Osteoblast (primary cell): ENCODE measurements at regions not wholly inside any gene's neighbourhood (a gene's known extent, or its start where the extent isn't known, plus 50 kb on each side); places are given as distances from the start of the nearest gene placed in this dataset.

Experiments used
- DNase-seq: peaks from one replicate; pipeline ENCODE4 v3.0.0; 2011; ENCODE audit warnings: low spot score, mixed read lengths; ENCODE audit not compliant: insufficient read length; ENCODE audit errors: missing footprints
- H2AFZ ChIP-seq: 2 replicates; pipeline ENCODE4 v1.6.0; 2011; ENCODE audit warnings: mild to moderate bottlenecking, low read length
- H3K27ac ChIP-seq: 2 replicates; pipeline ENCODE4 v1.5.1; 2011; ENCODE audit warnings: mild to moderate bottlenecking, low read depth, low read length, moderate library complexity
- H3K27me3 ChIP-seq: 2 replicates; pipeline ENCODE4 v1.6.0; 2012; ENCODE audit warnings: mild to moderate bottlenecking, control low read depth, inconsistent platforms, low read length, moderate library complexity; ENCODE audit not compliant: insufficient read depth
- H3K36me3 ChIP-seq: 2 replicates; pipeline ENCODE4 v1.5.1; 2011; ENCODE audit warnings: mild to moderate bottlenecking, low read length, control low read depth, moderate library complexity; ENCODE audit not compliant: insufficient read depth
- H3K4me1 ChIP-seq: 2 replicates; pipeline ENCODE4 v1.5.1; 2011; ENCODE audit warnings: mild to moderate bottlenecking, low read length, control low read depth, moderate library complexity; ENCODE audit not compliant: insufficient read depth
- H3K4me2 ChIP-seq: 2 replicates; pipeline ENCODE4 v1.6.0; 2011; ENCODE audit warnings: mild to moderate bottlenecking, low read length; ENCODE audit not compliant: insufficient read depth
- H3K4me3 ChIP-seq: fragments of 200-600 bp; sonication (generic); 3 replicates; pipeline ENCODE4 v1.5.1; 2012; ENCODE audit warnings: mild to moderate bottlenecking, low read length, inconsistent platforms; ENCODE audit not compliant: insufficient read depth
- H3K79me2 ChIP-seq: 2 replicates; pipeline ENCODE4 v1.6.0; 2012; ENCODE audit warnings: mild to moderate bottlenecking, low read length, control low read depth, inconsistent platforms; ENCODE audit not compliant: insufficient read depth
- H3K9me3 ChIP-seq: 2 replicates; pipeline ENCODE4 v1.5.1; 2011; ENCODE audit warnings: low read depth, low read length, control low read depth
- H4K20me1 ChIP-seq: 2 replicates; pipeline ENCODE4 v1.6.0; 2012; ENCODE audit warnings: mild to moderate bottlenecking, low read length, control low read depth; ENCODE audit not compliant: insufficient read depth
- TF ChIP-seq, protein P1 (sequence below): IDR thresholded peaks from 2 replicates; pipeline ENCODE4 v1.5.1; 2011; ENCODE audit warnings: mild to moderate bottlenecking, low read depth, low read length, moderate library complexity; ENCODE audit errors: extremely low read depth

DNA sequence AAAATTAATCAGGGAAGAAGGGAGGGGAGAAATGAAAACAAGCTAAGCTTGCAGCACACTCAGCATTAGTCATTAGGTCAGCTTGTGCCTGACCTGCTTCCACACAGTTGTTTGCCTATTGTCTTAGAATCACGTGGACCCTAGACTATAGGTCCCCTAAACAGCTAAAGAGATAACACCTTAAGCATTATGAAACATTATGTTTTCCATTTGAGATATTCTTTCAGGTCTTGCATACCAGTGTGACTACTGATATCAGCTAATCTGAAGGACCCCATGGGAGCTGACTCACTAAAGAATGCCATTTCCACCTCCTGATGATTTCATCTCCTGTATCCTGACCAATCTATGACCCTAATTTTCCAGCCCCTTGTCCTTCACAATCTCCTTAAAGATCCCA, 154.1 kb upstream of the FUT8 start:
- H3K36me3 ChIP-seq = no peaks in the 10 kb centered on the region
- H3K4me3 ChIP-seq = no peak overlapping the region
- DNase-seq = peak; percentile 60
- no peak overlapping the region for H2AFZ ChIP-seq
- TF ChIP-seq, protein P1, sequence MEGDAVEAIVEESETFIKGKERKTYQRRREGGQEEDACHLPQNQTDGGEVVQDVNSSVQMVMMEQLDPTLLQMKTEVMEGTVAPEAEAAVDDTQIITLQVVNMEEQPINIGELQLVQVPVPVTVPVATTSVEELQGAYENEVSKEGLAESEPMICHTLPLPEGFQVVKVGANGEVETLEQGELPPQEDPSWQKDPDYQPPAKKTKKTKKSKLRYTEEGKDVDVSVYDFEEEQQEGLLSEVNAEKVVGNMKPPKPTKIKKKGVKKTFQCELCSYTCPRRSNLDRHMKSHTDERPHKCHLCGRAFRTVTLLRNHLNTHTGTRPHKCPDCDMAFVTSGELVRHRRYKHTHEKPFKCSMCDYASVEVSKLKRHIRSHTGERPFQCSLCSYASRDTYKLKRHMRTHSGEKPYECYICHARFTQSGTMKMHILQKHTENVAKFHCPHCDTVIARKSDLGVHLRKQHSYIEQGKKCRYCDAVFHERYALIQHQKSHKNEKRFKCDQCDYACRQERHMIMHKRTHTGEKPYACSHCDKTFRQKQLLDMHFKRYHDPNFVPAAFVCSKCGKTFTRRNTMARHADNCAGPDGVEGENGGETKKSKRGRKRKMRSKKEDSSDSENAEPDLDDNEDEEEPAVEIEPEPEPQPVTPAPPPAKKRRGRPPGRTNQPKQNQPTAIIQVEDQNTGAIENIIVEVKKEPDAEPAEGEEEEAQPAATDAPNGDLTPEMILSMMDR = no peak
- H3K27ac ChIP-seq = peak overlapping the region; percentile 34
- H3K27me3 ChIP-seq = no peaks in the 10 kb centered on the region
- H3K79me2 ChIP-seq = no peaks in the 10 kb centered on the region
- no peaks in the 10 kb centered on the region for H3K9me3 ChIP-seq
- no peaks in the 10 kb centered on the region for H4K20me1 ChIP-seq
- H3K4me2 ChIP-seq = peak overlapping the region; percentile 32
- H3K4me1 ChIP-seq = peaks cover 24% of the 10 kb centered on the region

DNA sequence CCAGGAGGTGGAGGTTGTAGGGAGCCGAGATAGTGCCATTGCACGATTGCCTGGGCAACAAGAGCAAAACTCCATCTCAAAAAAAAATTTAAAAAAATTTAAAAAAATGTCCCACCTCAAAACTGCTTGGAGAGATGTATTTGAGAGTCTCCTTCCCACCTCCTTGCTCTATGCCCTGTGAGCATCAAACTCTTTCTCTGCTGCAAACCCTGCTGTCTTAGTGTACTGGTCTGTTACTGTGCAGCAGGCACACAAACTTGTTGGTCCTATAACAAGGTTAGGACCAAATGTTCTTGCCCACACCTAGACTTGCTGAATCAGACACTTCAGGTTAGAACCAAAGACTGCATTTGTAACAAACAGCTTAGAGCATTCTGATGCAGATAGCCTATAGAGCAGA, 153.5 kb upstream of the FUT8 start:
- Histone ChIP-seq H3K4me2 (no peak overlapping the region), H3K27ac (no peak overlapping the region), H2AFZ (no peak overlapping the region), H3K36me3 (no peaks in the 10 kb centered on the region), H4K20me1 (no peaks in the 10 kb centered on the region), H3K9me3 (no peaks in the 10 kb centered on the region), H3K4me3 (no peak overlapping the region), H3K27me3 (no peaks in the 10 kb centered on the region), H3K79me2 (no peaks in the 10 kb centered on the region), H3K4me1 (peaks cover 24% of the 10 kb centered on the region)
- TF ChIP-seq, protein P1 = no peak
- no peak for DNase-seq

DNA sequence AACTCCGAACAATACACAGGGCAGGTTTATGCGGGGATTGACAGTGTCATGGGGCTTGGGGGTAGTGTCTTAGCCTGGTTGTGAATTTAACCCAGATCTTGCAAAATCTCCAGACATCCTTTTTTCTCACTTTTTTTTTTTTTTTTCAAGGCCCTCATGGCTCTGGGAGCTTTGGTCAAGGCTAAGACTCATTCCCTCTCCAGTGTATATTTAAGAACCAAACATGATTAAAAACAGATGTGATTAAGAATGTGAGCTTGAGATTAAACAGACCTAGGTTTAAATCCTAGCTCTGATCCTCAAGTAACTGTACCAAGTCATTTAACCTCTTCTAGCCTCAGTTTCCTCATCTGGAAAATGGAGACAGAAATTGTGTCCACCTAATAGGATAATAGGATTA, 151.7 kb upstream of the FUT8 start:
- peak; percentile 73 for DNase-seq
- H3K9me3 ChIP-seq = no peaks in the 10 kb centered on the region
- no peak overlapping the region for H3K27ac ChIP-seq
- no peaks in the 10 kb centered on the region for H3K27me3 ChIP-seq
- no peaks in the 10 kb centered on the region for H3K79me2 ChIP-seq
- TF ChIP-seq, protein P1 = no peak
- H3K4me3 ChIP-seq = no peak overlapping the region
- no peaks in the 10 kb centered on the region for H4K20me1 ChIP-seq
- H2AFZ ChIP-seq = peak overlapping the region; percentile 40
- peaks cover 17% of the 10 kb centered on the region for H3K4me1 ChIP-seq
- H3K36me3 ChIP-seq = no peaks in the 10 kb centered on the region
- H3K4me2 ChIP-seq = no peak overlapping the region

DNA sequence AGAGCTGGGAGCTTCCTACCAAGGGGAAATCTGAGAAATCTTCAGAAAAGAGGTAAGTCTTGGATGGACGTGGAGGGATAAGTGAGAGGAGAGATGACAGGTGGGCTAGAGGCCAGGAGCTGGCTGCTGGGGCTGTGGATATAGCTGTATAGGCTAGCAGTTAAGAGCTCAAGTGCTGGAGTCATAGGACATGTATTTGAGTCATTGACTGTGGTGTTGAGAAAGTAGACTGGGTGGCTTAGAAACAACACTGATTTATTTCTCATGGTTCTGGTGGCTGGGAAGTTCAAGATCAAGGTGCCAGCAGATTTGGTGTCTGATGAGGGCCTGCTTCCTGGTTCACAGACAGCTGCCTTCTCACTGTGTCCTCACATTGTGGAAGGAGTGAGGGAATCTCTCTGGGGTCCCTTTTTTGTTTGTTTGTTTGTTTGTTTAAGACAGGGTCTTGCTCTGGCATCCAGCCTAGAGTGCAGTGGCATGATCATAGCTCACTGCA, 151.1 kb upstream of the FUT8 start:
- Histone ChIP-seq H3K79me2 (no peaks in the 10 kb centered on the region), H3K4me2 (no peak overlapping the region), H3K4me3 (no peak overlapping the region), H3K4me1 (peaks cover 17% of the 10 kb centered on the region), H3K27me3 (no peaks in the 10 kb centered on the region), H3K36me3 (no peaks in the 10 kb centered on the region), H3K27ac (no peak overlapping the region), H3K9me3 (no peaks in the 10 kb centered on the region), H2AFZ (no peak overlapping the region), H4K20me1 (no peaks in the 10 kb centered on the region)
- DNase-seq = no peak
- TF ChIP-seq, protein P1 = no peak
